Heart left ventricle (tissue), 16 donors: ENCODE measurements at regions not wholly inside any gene's neighbourhood (a gene's known extent, or its start where the extent isn't known, plus 50 kb on each side); places are given as distances from the start of the nearest gene placed in this dataset.

Experiments used
- ATAC-seq, 4 donors: fragments of 200-7000 bp; cut with Tn5 transposase; one replicate each; pipeline ENCODE4 v1.9.1; 2020 to 2022; ENCODE audit warnings: moderate library complexity in 4 of 4, mild to moderate bottlenecking in 3 of 4, moderate number of reproducible peaks in 1 of 4
- DNase-seq, 5 donors: peaks; one replicate each; pipeline ENCODE4 v3.0.0-alpha.2; 2020
- H3K27ac ChIP-seq, 12 donors: fragments of 200-600 bp; sonication (generic) in 4 of 12; one replicate each; pipeline versions ENCODE4 v1.5.0 to v1.8.0; 2016 to 2022; ENCODE audit warnings: mild to moderate bottlenecking in 2 of 12
- H3K27me3 ChIP-seq, 9 donors: fragments of 200-600 bp; sonication (generic) in 2 of 9; one replicate each; pipeline versions ENCODE4 v1.5.1 to v1.8.0; 2016 to 2022; ENCODE audit warnings: mild to moderate bottlenecking in 3 of 9
- H3K36me3 ChIP-seq, 9 donors: fragments of 200-600 bp; sonication (generic) in 2 of 9; one replicate each; pipeline versions ENCODE4 v1.5.0 to v1.8.0; 2018 to 2022; ENCODE audit warnings: mild to moderate bottlenecking in 2 of 9
- H3K4me1 ChIP-seq, 12 donors: fragments of 200-600 bp; sonication (generic) in 4 of 12; one replicate each; pipeline versions ENCODE4 v1.5.0 to v1.8.0; 2016 to 2022; ENCODE audit warnings: mild to moderate bottlenecking in 3 of 12
- H3K4me3 ChIP-seq, 12 donors: fragments of 200-600 bp; sonication (generic) in 4 of 12; one replicate each; pipeline versions ENCODE4 v1.5.0 to v1.8.0; 2017 to 2022; ENCODE audit warnings: mild to moderate bottlenecking in 9 of 12, moderate library complexity in 4 of 12
- H3K9me3 ChIP-seq, 12 donors: fragments of 200-600 bp; sonication (generic) in 4 of 12; one replicate each; pipeline versions ENCODE4 v1.5.0 to v1.8.0; 2016 to 2022; ENCODE audit warnings: mild to moderate bottlenecking in 1 of 12
- CTCF ChIP-seq, 12 donors: fragments of 200-600 bp; sonication (generic) in 4 of 12; IDR thresholded peaks; one replicate each; pipeline versions ENCODE4 v1.5.0 to v1.8.0; 2018 to 2022; ENCODE audit warnings: antibody characterized with exemption in 12 of 12, mild to moderate bottlenecking in 5 of 12
- POLR2A ChIP-seq, 2 donors: fragments of 450-650 bp; IDR thresholded peaks; one replicate each; pipeline ENCODE4 v1.6.1; 2017; ENCODE audit warnings: antibody characterized with exemption in 2 of 2, mild to moderate bottlenecking in 2 of 2, moderate library complexity in 2 of 2
- WGBS, 4 donors: extraction: QIAGEN DNeasy Blood & Tissue Kit in 2 of 4; methylation state at CpG; one replicate each; pipeline versions ENCODE4 v1.1.5 to v1.1.7; 2013 to 2018; 5-methylcytosine and 5-hydroxymethylcytosine counted together
- intact Hi-C, 10 donors: fragments of 100-400 bp; cut with DNase I; formaldehyde crosslinking; loops; one replicate each; pipeline versions ENCODE4 v1.11.1 to v1.14.2; 2022
- donor health status: ischemic (EF 13 %, LVEDD 7.1; RV severe dilation, severe dysfunction).
- donor health status: healthy with polysubstance abuse.
- donor health status: DM: no; HTN: yes; CAD: no.
- donor health status: DM: no; HTN: no; CAD: no.
- donor health status: ischemic (EF 25% LVEDD 6.9; RV normal size, moderate dysfunction).
- donor health status: ischemic (EF 25% LVEDD 5.7; RV mildly dilated, moderate dysfunction).
- donor health status: healthy.
- donor health status: DM: yes; HTN: yes; CAD: no.
- donor health status: ischemic (EF 35%, LVEDD 5.7; RV mildly dilated, moderate dysfunction).
- donor health status: nonischemic (EF 11% LVEDD 7.7; RV severe dilation, severe dysfunction).
- donor health status: DM: yes; HTN: yes; CAD: no.
- donor health status: PGD.
- donor health status: ischemic (EF 29% LVEDD 5.4; RV normal size, mild dysfunction).
- donor health status: nonischemic (EF 23%, LVEDD 6.1; RV moderate dilation, normal function).

GRCh38 chr1:168803806-168804510 is 75.0 kb upstream of the DPT start:
- no peaks in the 10 kb centered on the region for H3K4me1 ChIP-seq
- no peaks in the 10 kb centered on the region for H3K36me3 ChIP-seq
- TF ChIP-seq CTCF (IDR thresholded peaks at IDR 0.05) = no peak
- no peak for TF ChIP-seq POLR2A (IDR thresholded peaks at IDR 0.05)
- no peaks in the 10 kb centered on the region for H3K9me3 ChIP-seq
- DNase-seq = no peak
- no peak for ATAC-seq
- H3K4me3 ChIP-seq = no peak overlapping the region
- intact Hi-C loops = no loop called here
- H3K27me3 ChIP-seq = no peaks in the 10 kb centered on the region
- H3K27ac ChIP-seq = no peak overlapping the region
- WGBS, 4 donors = 81 to 85% (median 83%) methylated on average over 7 of the region's 7 CpGs

DNA sequence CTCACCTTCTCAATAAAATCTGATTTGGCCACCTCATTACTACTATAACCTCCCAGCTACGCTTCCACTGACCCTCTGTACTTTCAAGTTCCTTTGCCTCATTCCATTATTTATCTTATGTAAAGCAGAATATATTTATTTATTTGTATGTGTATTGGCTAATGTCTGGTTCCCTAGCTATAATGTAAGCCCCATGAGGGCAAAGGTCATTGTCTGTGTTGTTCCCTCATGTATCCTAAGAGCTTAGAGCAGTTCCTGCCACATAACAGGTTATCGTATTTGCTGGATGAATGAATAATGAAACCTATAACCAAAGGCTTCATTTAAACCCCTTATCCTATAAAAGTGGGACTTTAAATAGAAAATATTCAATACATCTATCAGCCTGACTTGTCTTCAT is 77.9 kb upstream of the DPT start:
- no peak for TF ChIP-seq POLR2A (IDR thresholded peaks at IDR 0.05)
- TF ChIP-seq CTCF (IDR thresholded peaks at IDR 0.05) = no peak
- DNase-seq (no peak), ATAC-seq (no peak)
- Histone ChIP-seq H3K9me3 (no peaks in the 10 kb centered on the region), H3K27me3 (no peaks in the 10 kb centered on the region), H3K27ac (no peak overlapping the region), H3K4me3 (no peak overlapping the region), H3K36me3 (no peaks in the 10 kb centered on the region), H3K4me1 (no peaks in the 10 kb centered on the region)
- intact Hi-C loops = loop anchor here in 1 of 10 donors (2.0 kb wide), 1 partner anchor 20 kb away; no protein-coding TSS in a partner anchor
- WGBS, 4 donors = 77 to 98% (median 96%) methylated on average over 2 of the region's 2 CpGs

DNA sequence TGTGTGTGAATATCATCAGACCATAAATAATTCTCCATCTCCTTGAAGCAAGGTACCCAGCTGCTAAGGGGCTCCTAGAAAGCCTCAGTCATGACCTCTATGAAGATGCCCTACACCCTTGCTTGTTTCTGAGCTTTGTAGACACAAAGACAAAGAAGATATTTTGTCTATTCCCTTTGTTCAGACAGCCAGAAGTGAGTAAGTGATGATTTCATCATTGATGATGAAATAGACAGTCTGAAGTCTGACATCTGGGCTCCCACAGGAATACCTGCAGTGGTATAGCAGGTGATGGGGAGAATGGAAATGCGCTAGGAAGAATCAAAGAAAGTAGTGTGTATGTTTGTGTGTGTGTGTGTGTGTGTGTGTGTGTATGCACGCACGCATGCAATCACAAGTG is 82.2 kb upstream of the DPT start:
- intact Hi-C loops = loop anchor here in 1 of 10 donors (10.0 kb wide), 1 partner anchor 204 kb away; no protein-coding TSS in a partner anchor
- Histone ChIP-seq H3K4me3 (no peak overlapping the region), H3K9me3 (no peaks in the 10 kb centered on the region), H3K27me3 (no peaks in the 10 kb centered on the region), H3K36me3 (no peaks in the 10 kb centered on the region), H3K4me1 (no peaks in the 10 kb centered on the region), H3K27ac (no peak overlapping the region)
- 84 to 98% (median 94%) methylated on average over 3 of the region's 3 CpGs for WGBS, 4 donors
- no peak for ATAC-seq
- TF ChIP-seq POLR2A (IDR thresholded peaks at IDR 0.05) = no peak
- TF ChIP-seq CTCF (IDR thresholded peaks at IDR 0.05) = no peak
- no peak for DNase-seq

DNA sequence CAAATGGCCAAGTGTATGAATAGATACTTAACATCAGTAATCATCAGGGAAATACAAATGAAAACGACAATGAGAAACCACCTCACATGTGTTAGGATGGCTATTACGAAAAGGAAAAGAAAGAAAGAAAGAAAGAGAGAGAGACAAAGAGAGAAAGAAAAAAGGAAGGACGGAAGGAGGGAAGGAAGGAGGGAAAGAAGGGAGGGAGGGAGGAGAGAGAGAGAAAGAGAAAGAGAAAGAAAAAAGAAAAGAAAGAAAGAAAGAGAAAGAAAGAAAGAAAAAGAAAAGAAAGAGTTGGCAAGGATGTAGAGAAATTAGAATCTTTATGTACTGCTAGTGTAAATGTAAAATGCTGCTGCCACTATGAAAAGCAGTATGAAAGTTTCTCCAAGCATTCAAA is 90.7 kb upstream of the DPT start:
- 88 to 94% (median 91%) methylated on average over 3 of the region's 3 CpGs for WGBS, 4 donors
- Histone ChIP-seq H3K4me3 (no peak overlapping the region), H3K4me1 (peaks cover 0 to 15% (median 4%) of the 10 kb centered on the region in 12 donors), H3K27ac (no peak overlapping the region), H3K9me3 (no peaks in the 10 kb centered on the region), H3K27me3 (no peaks in the 10 kb centered on the region), H3K36me3 (no peaks in the 10 kb centered on the region)
- intact Hi-C loops = loop anchor here in 3 of 10 donors (5.0 to 10.0 kb wide), 4 partner anchors 95 to 288 kb away; partner anchors contain the start of genes ATP1B1 (in 1 of the 3) and DPT (in 1 of the 3)
- no peak for TF ChIP-seq CTCF (IDR thresholded peaks at IDR 0.05)
- no peak for TF ChIP-seq POLR2A (IDR thresholded peaks at IDR 0.05)
- no peak for DNase-seq
- ATAC-seq = no peak
